Mucosa of rectum (tissue), 2 donors: ENCODE measurements at regions not wholly inside any gene's neighbourhood (a gene's known extent, or its start where the extent isn't known, plus 50 kb on each side); places are given as distances from the start of the nearest gene placed in this dataset.

Experiments used
- H3K27ac ChIP-seq, 2 donors: one replicate each; pipeline ENCODE4 v1.7.0; 2013; ENCODE audit warnings: inconsistent platforms in 2 of 2, low read depth in 2 of 2, low read length in 2 of 2
- H3K27me3 ChIP-seq, 2 donors: one replicate each; pipeline ENCODE4 v1.7.0; 2013; ENCODE audit warnings: low read length in 2 of 2; ENCODE audit not compliant: control insufficient read depth in 2 of 2, insufficient read depth in 2 of 2
- H3K36me3 ChIP-seq, 2 donors: one replicate each; pipeline ENCODE4 v1.7.0; 2013; ENCODE audit warnings: low read length in 2 of 2; ENCODE audit not compliant: control insufficient read depth in 2 of 2, insufficient read depth in 2 of 2
- H3K4me1 ChIP-seq, 2 donors: one replicate each; pipeline ENCODE4 v1.7.0; 2013; ENCODE audit warnings: low read length in 2 of 2, mild to moderate bottlenecking in 1 of 2; ENCODE audit not compliant: control insufficient read depth in 2 of 2, insufficient read depth in 2 of 2
- H3K4me3 ChIP-seq, 2 donors: one replicate each; pipeline ENCODE4 v1.7.0; 2013; ENCODE audit warnings: low read length in 2 of 2
- H3K9ac ChIP-seq, 2 donors: one replicate each; pipeline ENCODE4 v1.7.0; 2013; ENCODE audit warnings: low read length in 2 of 2, low read depth in 1 of 2, mild to moderate bottlenecking in 1 of 2
- H3K9me3 ChIP-seq, 2 donors: one replicate each; pipeline ENCODE4 v1.7.0; 2013; ENCODE audit warnings: low read length in 2 of 2; ENCODE audit not compliant: control insufficient read depth in 2 of 2
- donor health status: healthy.
- donor health status: Normal muscosa, but diverticular disease.

- Histone ChIP-seq H3K36me3 (no peaks in the 10 kb centered on the region), H3K4me1 (no peaks in the 10 kb centered on the region), H3K27me3 (no peaks in the 10 kb centered on the region), H3K27ac (no peak overlapping the region), H3K4me3 (no peak overlapping the region), H3K9ac (no peak overlapping the region), H3K9me3 (no peaks in the 10 kb centered on the region)
Measured at GRCh38 chr12:87814625-87815024, 214.6 kb downstream of the C12orf50 start.

- Histone ChIP-seq H3K27ac (no peak overlapping the region), H3K27me3 (no peaks in the 10 kb centered on the region), H3K4me1 (no peaks in the 10 kb centered on the region), H3K9me3 (no peaks in the 10 kb centered on the region), H3K9ac (no peak overlapping the region), H3K36me3 (no peaks in the 10 kb centered on the region), H3K4me3 (no peak overlapping the region)
Measured at GRCh38 chr12:87813476-87814234, 215.5 kb downstream of the C12orf50 start.

- Histone ChIP-seq H3K36me3 (no peaks in the 10 kb centered on the region), H3K27me3 (no peaks in the 10 kb centered on the region), H3K27ac (no peak overlapping the region), H3K9me3 (no peaks in the 10 kb centered on the region), H3K4me1 (no peaks in the 10 kb centered on the region), H3K4me3 (no peak overlapping the region), H3K9ac (no peak overlapping the region)
Measured at GRCh38 chr12:87812681-87813080, 216.5 kb downstream of the C12orf50 start.

GRCh38 chr12:87812030-87812429, 217.2 kb downstream of the C12orf50 start:
- Histone ChIP-seq H3K9ac (no peak overlapping the region), H3K36me3 (no peaks in the 10 kb centered on the region), H3K27me3 (no peaks in the 10 kb centered on the region), H3K4me1 (no peaks in the 10 kb centered on the region), H3K27ac (no peak overlapping the region), H3K4me3 (no peak overlapping the region), H3K9me3 (no peaks in the 10 kb centered on the region)

- no peak overlapping the region for H3K4me3 ChIP-seq
- H3K9me3 ChIP-seq, result no peaks in the 10 kb centered on the region
- H3K27ac ChIP-seq, result no peak overlapping the region
- no peaks in the 10 kb centered on the region for H3K4me1 ChIP-seq
- no peak overlapping the region for H3K9ac ChIP-seq
- no peaks in the 10 kb centered on the region for H3K36me3 ChIP-seq
- H3K27me3 ChIP-seq, result no peaks in the 10 kb centered on the region
Measured at GRCh38 chr12:87809916-87810315, 219.3 kb downstream of the C12orf50 start.

- Histone ChIP-seq H3K27me3 (no peaks in the 10 kb centered on the region), H3K9ac (no peak overlapping the region), H3K36me3 (no peaks in the 10 kb centered on the region), H3K4me3 (no peak overlapping the region), H3K9me3 (no peaks in the 10 kb centered on the region), H3K27ac (no peak overlapping the region), H3K4me1 (no peaks in the 10 kb centered on the region)
Measured at GRCh38 chr12:87807086-87807485, 222.1 kb downstream of the C12orf50 start.

GRCh38 chr12:87806310-87806709, 222.9 kb downstream of the C12orf50 start:
- Histone ChIP-seq H3K9me3 (no peaks in the 10 kb centered on the region), H3K4me1 (no peaks in the 10 kb centered on the region), H3K36me3 (no peaks in the 10 kb centered on the region), H3K9ac (no peak overlapping the region), H3K27ac (no peak overlapping the region), H3K27me3 (no peaks in the 10 kb centered on the region), H3K4me3 (no peak overlapping the region)

- no peak overlapping the region for H3K27ac ChIP-seq
- H3K9ac ChIP-seq, result no peak overlapping the region
- no peak overlapping the region for H3K4me3 ChIP-seq
- no peaks in the 10 kb centered on the region for H3K4me1 ChIP-seq
- no peaks in the 10 kb centered on the region for H3K9me3 ChIP-seq
- H3K27me3 ChIP-seq, result no peaks in the 10 kb centered on the region
- H3K36me3 ChIP-seq, result no peaks in the 10 kb centered on the region
Measured at GRCh38 chr12:87804386-87804785, 224.8 kb downstream of the C12orf50 start.

- H3K36me3 ChIP-seq, result no peaks in the 10 kb centered on the region
- no peaks in the 10 kb centered on the region for H3K9me3 ChIP-seq
- H3K9ac ChIP-seq, result no peak overlapping the region
- no peak overlapping the region for H3K4me3 ChIP-seq
- H3K27me3 ChIP-seq, result no peaks in the 10 kb centered on the region
- no peak overlapping the region for H3K27ac ChIP-seq
- H3K4me1 ChIP-seq, result no peaks in the 10 kb centered on the region
Measured at GRCh38 chr12:87802721-87803011, 226.5 kb downstream of the C12orf50 start.

GRCh38 chr12:87801860-87802720, 227.1 kb downstream of the C12orf50 start:
- H3K9me3 ChIP-seq, result no peaks in the 10 kb centered on the region
- H3K27me3 ChIP-seq, result no peaks in the 10 kb centered on the region
- no peaks in the 10 kb centered on the region for H3K4me1 ChIP-seq
- no peak overlapping the region for H3K9ac ChIP-seq
- no peak overlapping the region for H3K4me3 ChIP-seq
- H3K36me3 ChIP-seq, result no peaks in the 10 kb centered on the region
- H3K27ac ChIP-seq, result no peak overlapping the region
